22Rv1 (cell line): ENCODE measurements at regions not wholly inside any gene's neighbourhood (a gene's known extent, or its start where the extent isn't known, plus 50 kb on each side); places are given as distances from the start of the nearest gene placed in this dataset.

Experiments used
- CTCF ChIP-seq: fragments of 450-650 bp; IDR thresholded peaks from 2 replicates; pipeline ENCODE4 v1.5.1; 2017; ENCODE audit warnings: mild to moderate bottlenecking
- ZFX ChIP-seq: fragments of 450-650 bp; IDR thresholded peaks from 2 replicates; pipeline ENCODE4 v1.6.1; 2017; ENCODE audit warnings: antibody characterized with exemption, borderline replicate concordance

- TF ChIP-seq CTCF (no peak), ZFX (no peak)
Observed at GRCh38 chr18:22026362-22026761, 143.0 kb upstream of the GATA6 start.
